Mucosa of descending colon (tissue), 3 donors: ENCODE measurements at regions not wholly inside any gene's neighbourhood (a gene's known extent, or its start where the extent isn't known, plus 50 kb on each side); places are given as distances from the start of the nearest gene placed in this dataset.

Experiments used
- ATAC-seq: fragments of 200-7000 bp; cut with Tn5 transposase; one replicate; pipeline ENCODE4 v1.9.1; 2020; ENCODE audit warnings: mild to moderate bottlenecking, moderate library complexity
- DNase-seq, 3 donors: peaks; one replicate each; pipeline ENCODE4 v3.0.0-alpha.2; 2020
- H3K36me3 ChIP-seq: fragments of 200-600 bp; one replicate; pipeline ENCODE4 v1.8.0; 2021; ENCODE audit warnings: low read depth, mild to moderate bottlenecking
- H3K4me1 ChIP-seq: fragments of 200-600 bp; one replicate; pipeline ENCODE4 v1.8.0; 2021; ENCODE audit warnings: low read depth, mild to moderate bottlenecking
- H3K4me3 ChIP-seq: fragments of 200-600 bp; one replicate; pipeline ENCODE4 v1.8.0; 2021; ENCODE audit warnings: mild to moderate bottlenecking
- H3K9me3 ChIP-seq: fragments of 200-600 bp; one replicate; pipeline ENCODE4 v1.8.0; 2021; ENCODE audit warnings: mild to moderate bottlenecking
- intact Hi-C, 2 donors: fragments of 100-400 bp; cut with DNase I in 1 of 2; cut with micrococcal nuclease in 1 of 2; formaldehyde crosslinking; loops; one replicate each; pipeline versions ENCODE4 v1.11.0 to v1.11.1; 2022; cut with DNase I, micrococcal nuclease
- TF ChIP-seq, protein P1 (sequence below): fragments of 200-600 bp; IDR thresholded peaks from one replicate; pipeline ENCODE4 v1.8.0; 2022; ENCODE audit warnings: antibody characterized with exemption, mild to moderate bottlenecking
- donor health status: DM: no; HTN: no; CAD: no; lungs with moderate emphysema.
- donor health status: DM: no; HTN: no; CAD: no.
- donor health status: DM: no; HTN: yes; CAD: no.

DNA sequence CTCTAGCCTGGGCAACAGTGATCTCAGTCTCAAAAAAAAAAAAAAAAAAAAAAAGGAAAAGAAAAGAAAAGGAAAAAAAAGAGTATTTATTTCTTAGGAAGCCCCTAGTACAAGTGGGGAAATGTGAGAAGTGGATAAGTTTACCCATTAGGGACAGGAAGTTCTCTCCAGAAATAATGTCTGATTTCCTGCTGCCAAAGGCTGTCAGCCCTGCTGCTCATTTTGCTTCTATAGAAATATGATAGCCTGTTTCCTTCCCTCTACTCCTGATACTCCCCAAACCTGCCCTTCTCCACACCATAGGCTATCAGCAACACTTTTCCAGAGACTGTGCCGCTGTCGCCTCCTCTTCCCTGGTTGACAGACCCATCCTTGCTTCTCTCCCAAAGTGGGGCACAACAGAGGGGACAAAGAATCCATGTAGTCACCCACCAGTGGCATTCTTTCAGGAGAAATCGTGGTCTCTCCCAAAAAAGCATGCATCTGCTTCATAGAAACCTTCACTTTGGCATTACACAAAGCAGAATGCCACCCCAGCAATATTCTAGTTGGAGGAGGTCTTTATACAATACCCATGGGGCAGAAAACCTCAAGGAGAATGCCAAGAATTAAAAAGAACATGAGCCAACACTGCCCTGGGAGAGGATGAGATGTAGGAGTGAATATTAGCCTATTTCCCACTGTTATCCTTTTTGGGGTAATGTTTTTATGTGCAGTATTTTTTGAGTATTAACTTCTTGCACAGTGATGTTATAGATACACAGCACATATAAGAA is 166.3 kb upstream of the NR5A2 start:
- intact Hi-C loops = no loop called here
- TF ChIP-seq, protein P1, sequence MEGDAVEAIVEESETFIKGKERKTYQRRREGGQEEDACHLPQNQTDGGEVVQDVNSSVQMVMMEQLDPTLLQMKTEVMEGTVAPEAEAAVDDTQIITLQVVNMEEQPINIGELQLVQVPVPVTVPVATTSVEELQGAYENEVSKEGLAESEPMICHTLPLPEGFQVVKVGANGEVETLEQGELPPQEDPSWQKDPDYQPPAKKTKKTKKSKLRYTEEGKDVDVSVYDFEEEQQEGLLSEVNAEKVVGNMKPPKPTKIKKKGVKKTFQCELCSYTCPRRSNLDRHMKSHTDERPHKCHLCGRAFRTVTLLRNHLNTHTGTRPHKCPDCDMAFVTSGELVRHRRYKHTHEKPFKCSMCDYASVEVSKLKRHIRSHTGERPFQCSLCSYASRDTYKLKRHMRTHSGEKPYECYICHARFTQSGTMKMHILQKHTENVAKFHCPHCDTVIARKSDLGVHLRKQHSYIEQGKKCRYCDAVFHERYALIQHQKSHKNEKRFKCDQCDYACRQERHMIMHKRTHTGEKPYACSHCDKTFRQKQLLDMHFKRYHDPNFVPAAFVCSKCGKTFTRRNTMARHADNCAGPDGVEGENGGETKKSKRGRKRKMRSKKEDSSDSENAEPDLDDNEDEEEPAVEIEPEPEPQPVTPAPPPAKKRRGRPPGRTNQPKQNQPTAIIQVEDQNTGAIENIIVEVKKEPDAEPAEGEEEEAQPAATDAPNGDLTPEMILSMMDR = no peak
- Histone ChIP-seq H3K4me1 (no peaks in the 10 kb centered on the region), H3K9me3 (no peaks in the 10 kb centered on the region), H3K4me3 (no peak overlapping the region), H3K36me3 (no peaks in the 10 kb centered on the region)
- ATAC-seq = no peak
- DNase-seq = no peak

DNA sequence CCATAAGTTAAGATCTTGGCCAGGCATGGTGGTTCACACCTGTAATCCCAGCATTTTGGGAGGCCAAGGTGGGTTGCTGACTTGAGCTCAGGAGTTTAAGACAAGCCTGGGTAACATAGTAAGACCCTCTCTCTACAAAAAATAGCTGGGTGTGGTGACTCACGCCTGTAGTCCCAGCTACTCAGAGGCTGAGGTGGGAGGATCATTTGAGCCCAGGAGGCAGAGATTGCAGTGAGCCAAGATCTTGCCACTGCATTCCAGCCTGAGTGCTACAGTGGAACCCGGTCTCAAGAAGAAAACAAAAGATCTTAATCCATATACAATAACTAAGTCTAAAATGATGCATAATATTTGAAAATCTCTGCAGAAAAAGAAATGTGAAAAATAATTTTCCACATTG is 165.5 kb upstream of the NR5A2 start:
- no peaks in the 10 kb centered on the region for H3K9me3 ChIP-seq
- intact Hi-C loops = no loop called here
- DNase-seq = no peak

DNA sequence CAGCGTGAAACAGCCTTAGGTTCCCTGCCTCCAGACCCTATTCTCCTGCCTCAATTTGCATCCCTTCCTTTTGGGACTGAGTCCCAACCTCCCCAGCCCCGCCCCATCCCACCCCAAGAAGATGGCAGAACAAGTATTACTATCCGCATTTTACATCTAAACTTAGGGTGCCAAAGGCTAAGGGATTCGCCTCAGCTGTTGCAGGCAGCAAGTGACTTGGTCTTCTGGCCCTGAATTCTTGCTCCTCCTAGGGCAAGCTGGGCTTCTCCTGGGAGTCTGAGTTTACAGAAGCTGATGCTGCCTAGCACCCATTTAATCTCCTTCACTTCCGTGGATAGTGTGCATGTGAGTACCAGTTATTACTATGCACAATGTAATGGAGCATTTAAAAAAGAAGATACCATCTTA is 161.3 kb upstream of the NR5A2 start:
- TF ChIP-seq, protein P1 = no peak
- intact Hi-C loops = no loop called here
- H3K9me3 ChIP-seq = no peaks in the 10 kb centered on the region
- no peak for ATAC-seq
- no peak for DNase-seq
- no peak overlapping the region for H3K4me3 ChIP-seq
- H3K36me3 ChIP-seq = no peaks in the 10 kb centered on the region
- H3K4me1 ChIP-seq = no peaks in the 10 kb centered on the region

More for the DNA sequence above, 165.5 kb upstream of the NR5A2 start:
- TF ChIP-seq, protein P1 = no peak
- no peaks in the 10 kb centered on the region for H3K36me3 ChIP-seq
- no peak overlapping the region for H3K4me3 ChIP-seq
- H3K4me1 ChIP-seq = no peaks in the 10 kb centered on the region
- ATAC-seq = no peak

DNA sequence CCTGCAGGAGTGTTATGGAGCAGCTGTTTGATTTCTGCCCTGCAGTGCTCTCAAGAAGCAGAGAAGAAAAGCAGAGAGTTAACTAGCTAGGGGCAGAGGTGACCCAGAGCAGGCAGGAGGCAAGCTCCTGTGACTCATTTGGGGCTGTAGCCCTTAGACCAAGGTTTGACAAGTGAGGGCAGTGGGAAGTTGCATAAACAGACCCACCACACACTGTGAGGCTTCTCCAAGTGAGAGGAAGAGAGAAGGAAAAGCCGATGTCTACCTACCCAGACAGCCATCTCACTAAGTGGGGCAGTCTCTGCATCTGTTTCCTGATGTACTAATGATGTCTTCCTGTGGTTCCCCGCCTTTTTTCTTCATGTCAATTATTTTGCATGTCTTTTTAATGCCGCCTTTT is 159.9 kb upstream of the NR5A2 start:
- TF ChIP-seq, protein P1 = no peak
- intact Hi-C loops = no loop called here
- no peak for DNase-seq
- ATAC-seq = no peak
- Histone ChIP-seq H3K9me3 (no peaks in the 10 kb centered on the region), H3K36me3 (no peaks in the 10 kb centered on the region), H3K4me1 (no peaks in the 10 kb centered on the region), H3K4me3 (no peak overlapping the region)

DNA sequence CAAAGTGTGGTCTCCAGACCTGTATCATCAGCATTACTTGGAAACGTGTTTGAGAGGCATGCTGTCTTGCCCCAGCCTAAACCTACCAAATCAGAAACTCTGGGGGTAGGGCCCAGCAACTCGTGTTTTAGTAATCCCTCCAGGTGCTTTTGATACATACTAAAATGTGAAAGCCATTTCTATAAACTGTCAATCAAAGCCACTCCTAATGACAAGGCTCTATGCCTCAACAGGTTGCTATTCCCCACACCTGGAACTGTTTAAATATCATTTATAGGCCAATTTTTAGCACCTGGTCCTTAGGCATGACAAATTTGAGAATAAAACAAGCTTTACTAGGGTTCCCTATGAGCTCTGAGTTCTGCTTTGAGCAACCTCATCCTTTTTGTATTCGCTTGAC is 158.7 kb upstream of the NR5A2 start:
- DNase-seq (no peak), ATAC-seq (no peak)
- H3K9me3 ChIP-seq = no peaks in the 10 kb centered on the region
- TF ChIP-seq, protein P1 = no peak
- intact Hi-C loops = no loop called here
- H3K4me3 ChIP-seq = no peak overlapping the region
- no peaks in the 10 kb centered on the region for H3K36me3 ChIP-seq
- no peaks in the 10 kb centered on the region for H3K4me1 ChIP-seq
